VCaP (cell line): ENCODE measurements at regions not wholly inside any gene's neighbourhood (a gene's known extent, or its start where the extent isn't known, plus 50 kb on each side); places are given as distances from the start of the nearest gene placed in this dataset.

Experiments
- H3K27ac ChIP-seq: fragments of 450-650 bp; 2 replicates; pipeline ENCODE4 v1.5.1; 2017
- CTCF ChIP-seq: fragments of 450-650 bp; conservative IDR thresholded peaks from 2 replicates; pipeline ENCODE4 v1.5.1; 2017; ENCODE audit warnings: mild to moderate bottlenecking, moderate library complexity

GRCh38 chr3:159660901-159661300 is 327.7 kb upstream of the IL12A start:
- no peak for TF ChIP-seq CTCF
- no peak overlapping the region for H3K27ac ChIP-seq

DNA sequence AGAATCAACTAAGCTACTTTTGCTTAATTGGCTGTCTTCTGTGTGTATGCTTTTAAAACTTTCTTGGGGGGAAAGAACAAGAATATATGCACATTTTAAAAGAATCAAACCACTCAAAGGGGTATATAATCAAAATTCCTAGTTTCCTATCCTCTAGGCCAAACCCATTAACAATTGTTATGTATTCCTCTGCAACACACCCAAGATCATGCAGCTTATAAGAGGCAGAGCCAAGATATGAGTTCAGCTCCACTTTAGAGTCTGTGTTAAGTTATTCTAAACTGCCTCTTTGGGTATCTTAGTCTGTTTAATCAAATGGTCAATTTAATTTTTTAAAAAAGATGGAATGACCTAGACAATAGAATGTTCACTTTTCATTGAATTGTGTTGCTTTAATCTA is 326.1 kb upstream of the IL12A start:
- no peak overlapping the region for H3K27ac ChIP-seq
- no peak for TF ChIP-seq CTCF

DNA sequence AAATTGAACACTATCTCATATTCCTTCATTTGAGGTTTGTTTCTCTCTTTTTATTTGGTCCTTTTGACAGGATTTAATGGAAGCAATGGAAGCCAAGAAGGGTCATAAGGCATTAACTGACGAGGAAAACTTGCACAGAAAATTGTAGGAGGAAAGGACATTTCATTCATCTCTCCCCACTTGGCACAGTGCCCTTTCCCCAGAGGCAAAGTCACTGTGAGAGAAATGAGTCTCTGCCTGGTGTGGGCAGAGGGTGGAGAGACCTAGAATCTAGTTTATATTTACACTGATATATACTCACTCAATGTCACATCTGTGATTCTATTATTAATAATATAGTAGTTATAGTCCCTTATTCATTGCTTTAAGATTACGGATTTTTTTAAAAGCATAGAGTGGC is 324.6 kb upstream of the IL12A start:
- H3K27ac ChIP-seq, result no peak overlapping the region
- no peak for TF ChIP-seq CTCF

- H3K27ac ChIP-seq, result no peak overlapping the region
- no peak for TF ChIP-seq CTCF
Observed at GRCh38 chr3:159664653-159665052, 324.0 kb upstream of the IL12A start.

DNA sequence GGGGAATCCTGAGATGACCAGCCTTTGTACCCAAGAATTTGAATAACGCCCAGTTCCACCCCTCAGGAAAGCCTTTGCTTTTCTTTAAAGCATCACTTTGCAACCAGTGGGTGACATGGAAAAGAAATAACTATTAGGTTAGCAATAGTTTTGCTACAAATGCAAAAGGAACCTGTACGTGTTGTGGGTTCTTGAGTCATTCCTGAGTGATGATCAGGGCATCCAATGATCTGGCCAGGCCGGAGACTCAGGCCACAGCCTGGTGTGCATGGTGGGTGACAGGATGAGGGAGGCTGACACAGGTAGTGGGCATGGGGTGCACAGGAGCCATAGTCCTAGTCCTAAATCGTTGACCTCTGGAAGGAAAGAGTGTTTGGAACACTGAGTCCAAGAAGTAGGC is 321.4 kb upstream of the IL12A start:
- no peak for TF ChIP-seq CTCF
- no peak overlapping the region for H3K27ac ChIP-seq

GRCh38 chr3:159668461-159668860 is 320.2 kb upstream of the IL12A start:
- peak overlapping the region; percentile 71; the same call in 1 of the 2 replicates for H3K27ac ChIP-seq
- no peak for TF ChIP-seq CTCF

GRCh38 chr3:159668990-159669476 is 319.6 kb upstream of the IL12A start:
- TF ChIP-seq CTCF, result no peak
- peak overlapping the region; percentile 71 for H3K27ac ChIP-seq

- no peak for TF ChIP-seq CTCF
- peak overlapping the region; percentile 71 for H3K27ac ChIP-seq
Observed at GRCh38 chr3:159669766-159670165, 318.9 kb upstream of the IL12A start.
